ENCODE measurements at regions not wholly inside any gene's neighbourhood (a gene's known extent, or its start where the extent isn't known, plus 50 kb on each side); places are given as distances from the start of the nearest gene placed in this dataset.

GRCh38 chr6:14408446-14408845 is 290.9 kb downstream of the CD83 start:
- H3K36me3 ChIP-seq (ENCODE audit: control insufficient read depth, low read length), result no peaks in the 10 kb centered on the region
- H4K20me1 ChIP-seq (ENCODE audit: control insufficient read depth, insufficient read depth, low read depth, low read length), result no peaks in the 10 kb centered on the region
- no peak overlapping the region for H3K27ac ChIP-seq (ENCODE audit: low read depth, low read length)
- no peaks in the 10 kb centered on the region for H3K9me2 ChIP-seq (replicated peaks; ENCODE audit: control insufficient read depth, low read length)
- no peaks in the 10 kb centered on the region for H3F3A ChIP-seq (ENCODE audit: control insufficient read depth, insufficient read depth)
- no peak overlapping the region for H3K4me3 ChIP-seq (ENCODE audit: low read length)
- H3K4me2 ChIP-seq (ENCODE audit: low read length), result no peak overlapping the region
- H3K79me2 ChIP-seq (ENCODE audit: control insufficient read depth, low read length), result no peaks in the 10 kb centered on the region
- no peaks in the 10 kb centered on the region for H3K9me3 ChIP-seq (ENCODE audit: control insufficient read depth, insufficient read depth, low read length)
- H3K27me3 ChIP-seq (ENCODE audit: control insufficient read depth, low read length), result no peaks in the 10 kb centered on the region
- no peaks in the 10 kb centered on the region for H3K4me1 ChIP-seq (ENCODE audit: control insufficient read depth, low read length)
- no peak for TF ChIP-seq CTCF (IDR thresholded peaks at IDR 0.05; ENCODE audit: low read depth, low read length, poor library complexity, severe bottlenecking)
- TF ChIP-seq EZH2phosphoT487 (IDR thresholded peaks at IDR 0.05; ENCODE audit: borderline replicate concordance, low read length), result no peak

DNA sequence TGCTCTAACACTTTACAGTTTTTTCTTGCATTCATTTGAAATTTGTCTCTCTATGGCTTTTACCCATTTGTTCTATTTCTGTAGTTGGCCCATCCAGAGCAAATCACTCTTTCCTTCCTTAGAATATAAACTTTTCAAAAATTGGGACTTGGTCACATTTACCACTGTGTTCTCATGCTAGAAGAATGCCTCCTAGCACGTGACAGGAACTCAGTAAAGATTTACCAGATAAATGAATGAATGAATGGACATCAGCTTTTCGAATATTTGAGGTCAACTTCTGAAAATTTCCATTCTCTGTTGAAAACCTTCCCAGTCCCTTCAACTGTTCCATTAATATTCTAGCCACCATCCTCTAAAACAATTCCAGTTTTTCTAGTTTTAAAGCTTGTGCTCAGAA is 294.5 kb downstream of the CD83 start:
- H3K4me3 ChIP-seq (ENCODE audit: low read length), result no peak overlapping the region
- no peak overlapping the region for H3K4me2 ChIP-seq (ENCODE audit: low read length)
- no peak overlapping the region for H3K27ac ChIP-seq (ENCODE audit: low read depth, low read length)
- no peak for TF ChIP-seq EZH2phosphoT487 (IDR thresholded peaks at IDR 0.05; ENCODE audit: borderline replicate concordance, low read length)
- TF ChIP-seq CTCF (IDR thresholded peaks at IDR 0.05; ENCODE audit: low read depth, low read length, poor library complexity, severe bottlenecking), result no peak
- H3K9me3 ChIP-seq (ENCODE audit: control insufficient read depth, insufficient read depth, low read length), result no peaks in the 10 kb centered on the region
- H3K36me3 ChIP-seq (ENCODE audit: control insufficient read depth, low read length), result no peaks in the 10 kb centered on the region
- no peaks in the 10 kb centered on the region for H3K27me3 ChIP-seq (ENCODE audit: control insufficient read depth, low read length)
- no peaks in the 10 kb centered on the region for H3F3A ChIP-seq (ENCODE audit: control insufficient read depth, insufficient read depth)
- H3K4me1 ChIP-seq (ENCODE audit: control insufficient read depth, low read length), result no peaks in the 10 kb centered on the region
- H3K79me2 ChIP-seq (ENCODE audit: control insufficient read depth, low read length), result no peaks in the 10 kb centered on the region
- H4K20me1 ChIP-seq (ENCODE audit: control insufficient read depth, insufficient read depth, low read depth, low read length), result no peaks in the 10 kb centered on the region
- H3K9me2 ChIP-seq (replicated peaks; ENCODE audit: control insufficient read depth, low read length), result no peaks in the 10 kb centered on the region; the same call in 1 of the 2 replicates

- no peak overlapping the region for H3K4me3 ChIP-seq (ENCODE audit: low read length)
- no peaks in the 10 kb centered on the region for H3K79me2 ChIP-seq (ENCODE audit: control insufficient read depth, low read length)
- TF ChIP-seq EZH2phosphoT487 (IDR thresholded peaks at IDR 0.05; ENCODE audit: borderline replicate concordance, low read length) (no peak), CTCF (IDR thresholded peaks at IDR 0.05; ENCODE audit: low read depth, low read length, poor library complexity, severe bottlenecking) (no peak)
- H3K27me3 ChIP-seq (ENCODE audit: control insufficient read depth, low read length), result 0 out of 2 replicates have a peak, but pooled peaks cover 2% of the 10 kb centered on the region
- no peaks in the 10 kb centered on the region; the same call in 1 of the 2 replicates for H3K9me2 ChIP-seq (replicated peaks; ENCODE audit: control insufficient read depth, low read length)
- no peaks in the 10 kb centered on the region for H3K9me3 ChIP-seq (ENCODE audit: control insufficient read depth, insufficient read depth, low read length)
- no peaks in the 10 kb centered on the region for H3K4me1 ChIP-seq (ENCODE audit: control insufficient read depth, low read length)
- no peak overlapping the region for H3K4me2 ChIP-seq (ENCODE audit: low read length)
- H3F3A ChIP-seq (ENCODE audit: control insufficient read depth, insufficient read depth), result no peaks in the 10 kb centered on the region
- no peak overlapping the region for H3K27ac ChIP-seq (ENCODE audit: low read depth, low read length)
- H3K36me3 ChIP-seq (ENCODE audit: control insufficient read depth, low read length), result no peaks in the 10 kb centered on the region
- H4K20me1 ChIP-seq (ENCODE audit: control insufficient read depth, insufficient read depth, low read depth, low read length), result no peaks in the 10 kb centered on the region
Observed at GRCh38 chr6:14415452-14415851, 297.9 kb downstream of the CD83 start.
